ENCODE measurements at regions not wholly inside any gene's neighbourhood (a gene's known extent, or its start where the extent isn't known, plus 50 kb on each side); places are given as distances from the start of the nearest gene placed in this dataset.

DNA sequence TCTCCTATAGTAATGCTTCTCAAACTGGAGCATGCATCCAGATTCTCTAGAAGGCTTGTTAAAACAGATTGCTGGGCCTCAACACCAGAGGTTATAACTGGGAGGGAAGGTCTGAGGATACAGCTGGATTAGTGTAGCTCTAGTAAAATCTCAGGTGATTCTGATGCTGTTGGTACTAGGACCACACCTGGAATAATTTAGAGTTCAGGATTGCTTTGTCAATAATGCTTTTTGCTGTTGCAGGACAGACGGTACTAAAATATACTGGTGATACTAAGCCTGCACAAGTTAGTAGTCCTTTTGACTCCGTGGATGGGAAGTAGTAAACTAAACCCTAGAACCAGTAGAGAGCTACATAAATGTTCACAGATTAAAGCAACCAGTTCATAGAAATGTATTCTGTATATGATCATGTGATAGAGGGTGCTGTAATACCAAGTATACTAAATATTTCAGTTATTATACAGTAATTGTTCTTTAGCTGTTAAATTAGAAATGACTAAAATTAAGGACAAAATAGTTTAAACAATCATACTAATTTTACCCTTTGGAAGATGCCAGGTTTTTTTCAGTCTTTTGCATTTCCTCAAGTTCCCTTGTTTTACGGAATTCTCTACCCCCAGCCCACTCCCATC, 258.2 kb upstream of the STARD13 start:
- no peaks in the 10 kb centered on the region for H3K27me3 Mint-ChIP-seq (ENCODE audit: unreplicated experiment)
- peaks cover 11% of the 10 kb centered on the region for H3K36me3 Mint-ChIP-seq (ENCODE audit: insufficient read depth, unreplicated experiment)
- intact Hi-C loops (cut with micrococcal nuclease; ENCODE audit: unreplicated experiment) = loop anchor here (2.0 kb wide), 1 partner anchor 179 kb away; no protein-coding TSS in a partner anchor
- CTCF ChIA-PET = interaction anchor here (1.2 to 1.3 kb wide), 2 partner anchors 135 to 282 kb away, joined by 5 to 6 read pairs; no protein-coding TSS in a partner anchor
- H3K4me1 Mint-ChIP-seq (ENCODE audit: low read depth, unreplicated experiment) = peaks cover 11% of the 10 kb centered on the region
- BruUV-seq (replicated peaks) = no TSS peak
- H3K9me3 Mint-ChIP-seq (ENCODE audit: low read depth, unreplicated experiment) = peaks cover 4% of the 10 kb centered on the region
- no peak for TF ChIP-seq CTCF (IDR thresholded peaks at IDR 0.05; ENCODE audit: unreplicated experiment)
- DNase-seq = no peak
- peak overlapping the region; percentile 94 for H3K27ac Mint-ChIP-seq (ENCODE audit: unreplicated experiment)
- H3K4me3 Mint-ChIP-seq (ENCODE audit: low read depth, unreplicated experiment) = peak overlapping the region; percentile 67

DNA sequence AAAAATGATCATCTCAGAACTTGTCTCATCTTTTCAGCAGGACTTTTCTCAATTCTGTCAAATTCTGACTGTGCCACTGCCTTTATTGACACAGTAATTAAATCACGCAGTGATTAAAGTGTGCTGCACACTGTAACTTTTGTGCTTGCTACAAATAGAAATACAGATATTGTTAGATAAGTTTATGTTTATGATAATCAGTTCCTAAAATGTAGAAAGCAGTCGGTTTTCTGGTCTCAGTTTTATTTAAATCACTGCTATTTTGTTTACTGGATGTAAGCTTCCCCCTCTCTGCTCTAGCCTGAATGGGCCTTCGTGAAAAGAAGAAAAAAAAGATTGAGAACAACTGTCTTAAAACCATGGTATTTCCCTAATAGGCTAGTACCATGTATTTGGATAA, 258.8 kb upstream of the STARD13 start:
- Mint-ChIP-seq H3K4me1 (ENCODE audit: low read depth, unreplicated experiment) (peaks cover 11% of the 10 kb centered on the region), H3K27ac (ENCODE audit: unreplicated experiment) (no peak overlapping the region), H3K4me3 (ENCODE audit: low read depth, unreplicated experiment) (no peak overlapping the region), H3K9me3 (ENCODE audit: low read depth, unreplicated experiment) (peaks cover 4% of the 10 kb centered on the region), H3K27me3 (ENCODE audit: unreplicated experiment) (no peaks in the 10 kb centered on the region), H3K36me3 (ENCODE audit: insufficient read depth, unreplicated experiment) (peaks cover 11% of the 10 kb centered on the region)
- no peak for DNase-seq
- BruUV-seq (replicated peaks) = no TSS peak
- TF ChIP-seq CTCF (IDR thresholded peaks at IDR 0.05; ENCODE audit: unreplicated experiment) = no peak
- CTCF ChIA-PET = no interaction called here
- intact Hi-C loops (cut with micrococcal nuclease; ENCODE audit: unreplicated experiment) = no loop called here

- Mint-ChIP-seq H3K27ac (ENCODE audit: unreplicated experiment) (no peak overlapping the region), H3K4me1 (ENCODE audit: low read depth, unreplicated experiment) (peaks cover 11% of the 10 kb centered on the region), H3K27me3 (ENCODE audit: unreplicated experiment) (no peaks in the 10 kb centered on the region), H3K36me3 (ENCODE audit: insufficient read depth, unreplicated experiment) (peaks cover 11% of the 10 kb centered on the region), H3K4me3 (ENCODE audit: low read depth, unreplicated experiment) (no peak overlapping the region), H3K9me3 (ENCODE audit: low read depth, unreplicated experiment) (peaks cover 4% of the 10 kb centered on the region)
- no TSS peak for BruUV-seq (replicated peaks)
- DNase-seq = peak; percentile 28
- CTCF ChIA-PET = no interaction called here
- no peak for TF ChIP-seq CTCF (IDR thresholded peaks at IDR 0.05; ENCODE audit: unreplicated experiment)
- intact Hi-C loops (cut with micrococcal nuclease; ENCODE audit: unreplicated experiment) = loop anchor here (5.0 kb wide), 1 partner anchor 132 kb away; no protein-coding TSS in a partner anchor
Observed at GRCh38 chr13:33545492-33545891, 259.9 kb upstream of the STARD13 start.

DNA sequence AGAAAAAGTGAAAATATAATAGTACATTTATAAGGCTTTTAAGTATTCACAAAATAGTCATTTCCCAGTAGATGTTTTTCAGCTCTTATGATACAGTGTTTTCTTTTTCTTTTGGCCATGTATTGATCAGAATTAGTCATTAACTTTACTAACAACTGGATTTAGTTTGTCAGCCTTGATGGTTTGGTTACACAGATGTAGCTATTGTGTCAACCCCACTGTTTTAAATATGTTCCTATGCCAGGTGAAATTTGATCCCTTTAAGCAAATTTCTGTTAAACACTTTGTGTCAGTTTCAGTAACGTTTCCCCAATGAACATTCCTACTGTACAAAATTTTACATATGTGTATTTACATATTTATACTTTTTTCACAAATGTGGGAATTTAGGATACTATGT, 261.5 kb upstream of the STARD13 start:
- intact Hi-C loops (cut with micrococcal nuclease; ENCODE audit: unreplicated experiment) = loop anchor here (1.0 to 5.0 kb wide), 2 partner anchors 130 to 176 kb away; no protein-coding TSS in a partner anchor
- H3K4me1 Mint-ChIP-seq (ENCODE audit: low read depth, unreplicated experiment) = no peaks in the 10 kb centered on the region
- H3K27me3 Mint-ChIP-seq (ENCODE audit: unreplicated experiment) = no peaks in the 10 kb centered on the region
- no peak for DNase-seq
- no peaks in the 10 kb centered on the region for H3K9me3 Mint-ChIP-seq (ENCODE audit: low read depth, unreplicated experiment)
- peaks cover 9% of the 10 kb centered on the region for H3K36me3 Mint-ChIP-seq (ENCODE audit: insufficient read depth, unreplicated experiment)
- no peak for TF ChIP-seq CTCF (IDR thresholded peaks at IDR 0.05; ENCODE audit: unreplicated experiment)
- H3K27ac Mint-ChIP-seq (ENCODE audit: unreplicated experiment) = no peak overlapping the region
- CTCF ChIA-PET = no interaction called here
- BruUV-seq (replicated peaks) = no TSS peak
- no peak overlapping the region for H3K4me3 Mint-ChIP-seq (ENCODE audit: low read depth, unreplicated experiment)

Measured in Calu3 (cell line).